ENCODE measurements at regions not wholly inside any gene's neighbourhood (a gene's known extent, or its start where the extent isn't known, plus 50 kb on each side); places are given as distances from the start of the nearest gene placed in this dataset.
"Not testable (repeated sequence)": the region's sequence is repeated elsewhere in the genome, so short reads cannot be mapped to it uniquely, and the experiment has no call there.

- no peaks in the 10 kb centered on the region for H3K4me1 Mint-ChIP-seq
These were observed 2602.5 kb downstream of the PCDH9 start for GRCh38 chr13:64627654-64628053.

GRCh38 chr13:64626105-64626504, 2604.0 kb downstream of the PCDH9 start:
- Mint-ChIP-seq H3K9me3 (peaks cover 0 to 2% of the 10 kb centered on the region in 2 donors), H3K4me1 (no peaks in the 10 kb centered on the region), H3K36me3 (no peaks in the 10 kb centered on the region), H3K27ac (no peak overlapping the region), H3K4me3 (no peak overlapping the region), H3K27me3 (no peaks in the 10 kb centered on the region)
- no peak for DNase-seq
- ATAC-seq (replicated peaks) = no peak

More at GRCh38 chr13:64627654-64628053, 2602.5 kb downstream of the PCDH9 start:
- Mint-ChIP-seq H3K27me3 (no peaks in the 10 kb centered on the region), H3K4me3 (no peak overlapping the region), H3K27ac (no peak overlapping the region), H3K9me3 (peaks cover 0 to 2% of the 10 kb centered on the region in 2 donors), H3K36me3 (no peaks in the 10 kb centered on the region)
- ATAC-seq (replicated peaks) = no peak
- DNase-seq = no peak

DNA sequence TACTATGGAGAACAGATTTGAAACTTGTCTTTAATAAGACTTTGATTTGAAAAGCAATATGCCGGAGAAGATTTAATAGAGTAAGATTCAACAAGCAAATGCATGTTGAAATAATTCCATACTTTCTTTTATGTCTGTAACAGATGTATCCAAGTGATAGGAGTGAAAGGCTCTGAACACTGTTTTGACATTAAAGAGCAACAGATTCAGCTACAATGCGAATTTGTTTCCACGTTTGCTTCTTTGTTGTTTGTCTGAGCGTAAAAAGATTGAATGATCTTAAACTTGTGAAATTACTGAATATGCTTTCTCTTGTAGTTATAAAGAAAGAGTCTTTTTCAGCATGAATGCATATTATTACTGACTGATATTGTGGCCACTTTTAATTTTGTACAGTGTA, 2612.9 kb downstream of the PCDH9 start:
- ATAC-seq (replicated peaks) (no peak), DNase-seq (no peak)
- Mint-ChIP-seq H3K27ac (no peak overlapping the region), H3K4me3 (no peak overlapping the region), H3K36me3 (no peaks in the 10 kb centered on the region), H3K4me1 (no peaks in the 10 kb centered on the region), H3K9me3 (peaks cover 2 to 4% of the 10 kb centered on the region in 2 donors), H3K27me3 (no peaks in the 10 kb centered on the region)

DNA sequence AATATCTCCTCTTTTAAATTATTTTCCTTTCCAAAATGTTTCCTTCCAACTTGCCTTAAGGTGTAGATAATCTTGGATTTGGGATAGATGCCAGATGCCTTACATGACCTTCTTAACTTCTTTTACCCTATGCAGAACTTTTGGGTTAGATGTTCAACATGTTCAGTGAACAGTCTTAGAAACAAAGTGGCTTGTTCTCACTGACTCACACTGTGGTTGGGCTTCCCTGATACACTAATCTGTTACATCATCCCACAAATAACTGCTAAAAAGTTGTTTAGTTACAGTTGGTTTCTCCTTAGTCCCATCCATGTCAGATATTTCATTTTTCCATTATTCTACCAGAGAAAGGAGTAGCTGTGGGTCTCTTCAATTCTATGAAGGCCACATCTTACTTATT, 2638.2 kb downstream of the PCDH9 start:
- Mint-ChIP-seq H3K4me1 (no peaks in the 10 kb centered on the region), H3K4me3 (no peak overlapping the region), H3K36me3 (no peaks in the 10 kb centered on the region), H3K9me3 (peaks cover 1 to 5% of the 10 kb centered on the region in 2 donors), H3K27me3 (no peaks in the 10 kb centered on the region), H3K27ac (no peak overlapping the region)
- DNase-seq (no peak), ATAC-seq (replicated peaks) (no peak)

DNA sequence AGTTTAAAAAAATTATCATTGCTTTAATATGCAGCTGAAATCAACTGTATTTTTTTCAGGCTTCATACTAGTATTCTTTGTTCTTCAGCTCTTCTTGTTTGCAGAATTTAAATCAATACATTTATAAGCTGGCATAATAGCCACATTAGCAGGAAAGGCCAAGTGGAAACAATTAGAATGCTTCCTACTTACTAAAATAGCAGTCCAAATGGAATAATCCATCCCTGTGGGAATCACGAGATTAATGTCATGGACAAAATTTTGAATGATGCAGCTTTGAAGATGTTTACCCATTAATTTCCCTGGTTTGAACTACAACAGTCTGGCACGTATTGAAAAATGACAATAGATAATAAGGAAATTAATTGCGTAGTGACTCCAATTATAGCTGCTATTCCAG, 2650.8 kb downstream of the PCDH9 start:
- DNase-seq (no peak), ATAC-seq (replicated peaks) (no peak)
- Mint-ChIP-seq H3K9me3 (peaks cover 3% of the 10 kb centered on the region in 2 donors), H3K4me3 (no peak overlapping the region), H3K36me3 (no peaks in the 10 kb centered on the region), H3K27ac (no peak overlapping the region), H3K4me1 (no peaks in the 10 kb centered on the region), H3K27me3 (no peaks in the 10 kb centered on the region)

DNA sequence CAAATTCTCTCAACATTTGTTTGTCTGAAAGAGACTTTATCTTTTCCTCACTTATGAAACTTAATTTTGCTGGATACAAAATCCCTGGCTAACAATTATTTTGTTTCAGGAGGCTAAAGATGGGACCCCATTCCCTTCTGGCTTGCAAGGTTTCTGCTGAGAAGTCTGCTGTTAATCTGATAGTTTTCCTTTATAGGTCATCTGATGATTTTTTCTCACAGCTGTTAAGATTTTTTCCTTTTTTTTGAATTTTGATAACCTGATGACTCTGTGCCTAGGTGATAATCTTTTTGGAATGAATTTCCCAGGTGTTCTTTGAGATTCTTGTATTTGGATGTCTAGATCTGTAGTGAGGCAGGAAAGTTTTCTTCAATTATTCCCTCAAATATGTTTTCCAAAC, 2661.4 kb downstream of the PCDH9 start:
- ATAC-seq (replicated peaks) (no peak), DNase-seq (no peak)
- H3K36me3 Mint-ChIP-seq = no peaks in the 10 kb centered on the region
- H3K4me3 Mint-ChIP-seq = no peak overlapping the region
- H3K27ac Mint-ChIP-seq = no peak overlapping the region
- H3K9me3 Mint-ChIP-seq = peaks cover 9 to 11% of the 10 kb centered on the region in 2 donors
- H3K27me3 Mint-ChIP-seq = no peaks in the 10 kb centered on the region
- H3K4me1 Mint-ChIP-seq = no peaks in the 10 kb centered on the region

- H3K27ac Mint-ChIP-seq; H3K27me3 Mint-ChIP-seq; H3K4me1 Mint-ChIP-seq; H3K36me3 Mint-ChIP-seq; H3K9me3 Mint-ChIP-seq; DNase-seq; H3K4me3 Mint-ChIP-seq; ATAC-seq (replicated peaks): not testable (repeated sequence)
These were observed 2672.1 kb downstream of the PCDH9 start for GRCh38 chr13:64558031-64558430.

DNA sequence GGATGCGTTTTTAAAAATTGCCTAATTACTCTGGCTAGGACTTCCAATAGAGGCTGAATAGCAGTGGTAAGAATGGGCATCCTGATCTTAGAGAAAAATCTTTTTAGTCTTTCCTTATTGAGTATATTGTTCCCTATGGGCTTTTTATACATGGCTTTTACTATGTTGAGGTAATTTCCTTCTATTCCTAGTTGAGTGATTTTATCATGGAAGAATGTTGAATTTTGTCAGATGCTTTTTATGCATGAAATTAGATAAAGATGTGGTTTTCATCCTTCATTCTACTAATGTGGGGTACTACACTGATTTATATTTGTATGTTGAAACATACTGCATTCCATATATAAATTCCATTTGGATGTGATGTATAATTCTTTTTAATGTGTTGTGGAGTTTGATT, 2673.8 kb downstream of the PCDH9 start:
- Mint-ChIP-seq H3K27ac (no peak overlapping the region), H3K27me3 (no peaks in the 10 kb centered on the region), H3K4me3 (no peak overlapping the region), H3K4me1 (no peaks in the 10 kb centered on the region), H3K36me3 (no peaks in the 10 kb centered on the region), H3K9me3 (no peaks in the 10 kb centered on the region)
- ATAC-seq (replicated peaks) (no peak), DNase-seq (no peak)

DNA sequence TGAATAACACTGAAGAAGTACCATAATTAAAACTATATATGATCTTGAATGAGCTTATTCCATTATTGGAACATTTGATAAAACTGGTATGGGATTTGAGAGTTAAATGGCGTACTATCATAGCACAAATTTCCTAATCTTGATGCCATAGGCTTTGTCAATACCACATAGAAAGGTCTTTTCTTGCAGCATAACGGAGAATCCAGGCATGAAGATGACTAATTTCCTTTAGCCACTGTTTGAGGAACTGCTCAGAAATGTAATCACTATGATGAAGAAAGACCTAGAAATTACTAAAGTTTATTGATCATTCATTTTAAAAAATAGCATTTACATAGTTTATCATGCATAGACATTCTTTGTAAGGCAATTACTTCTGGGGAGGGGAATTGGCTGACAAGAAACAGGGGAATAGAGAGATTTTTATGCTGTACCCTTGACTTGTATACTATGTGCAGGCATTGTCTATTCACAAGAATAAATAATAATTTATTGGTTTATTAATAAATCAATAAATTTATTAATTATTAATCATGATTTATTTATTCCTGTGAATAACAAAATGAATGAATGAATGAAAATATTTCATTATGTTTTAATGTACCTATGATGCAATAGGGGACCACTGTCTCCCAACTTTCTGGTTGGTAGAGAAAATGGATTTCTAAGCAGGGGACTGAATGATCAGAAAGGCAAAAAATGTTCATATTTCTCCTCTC, 2676.6 kb downstream of the PCDH9 start:
- Mint-ChIP-seq H3K27ac (no peak overlapping the region), H3K9me3 (no peaks in the 10 kb centered on the region), H3K27me3 (no peaks in the 10 kb centered on the region), H3K36me3 (no peaks in the 10 kb centered on the region), H3K4me3 (no peak overlapping the region), H3K4me1 (no peaks in the 10 kb centered on the region)
- DNase-seq = no peak
- no peak for ATAC-seq (replicated peaks)

DNA sequence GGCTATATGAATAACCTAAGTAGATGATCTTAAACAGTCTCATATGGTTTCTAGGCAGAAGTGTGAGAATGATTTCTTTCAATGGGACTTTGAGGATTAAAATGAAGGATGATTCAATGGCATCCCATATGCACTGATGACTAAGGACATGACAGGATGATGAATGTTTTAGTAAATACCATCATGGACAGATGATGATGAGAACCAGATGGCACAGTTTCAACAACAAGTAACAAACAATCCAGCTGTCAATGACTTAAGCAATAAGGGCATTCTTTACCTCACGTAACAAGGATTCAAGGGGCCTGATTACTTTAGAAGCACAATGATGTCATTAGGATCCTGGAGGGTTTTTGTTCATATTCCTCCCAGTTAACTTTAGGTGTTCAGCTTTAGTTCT, 2678.4 kb downstream of the PCDH9 start:
- Mint-ChIP-seq H3K4me3 (no peak overlapping the region), H3K27me3 (no peaks in the 10 kb centered on the region), H3K9me3 (no peaks in the 10 kb centered on the region), H3K27ac (no peak overlapping the region), H3K36me3 (no peaks in the 10 kb centered on the region), H3K4me1 (no peaks in the 10 kb centered on the region)
- DNase-seq (no peak), ATAC-seq (replicated peaks) (no peak)

- Mint-ChIP-seq H3K27ac (no peak overlapping the region), H3K9me3 (no peaks in the 10 kb centered on the region), H3K4me1 (no peaks in the 10 kb centered on the region), H3K27me3 (no peaks in the 10 kb centered on the region), H3K4me3 (no peak overlapping the region), H3K36me3 (no peaks in the 10 kb centered on the region)
- no peak for ATAC-seq (replicated peaks)
- DNase-seq = no peak
These were observed 2683.8 kb downstream of the PCDH9 start for GRCh38 chr13:64546371-64546770.

GRCh38 chr13:64540976-64541375, 2689.2 kb downstream of the PCDH9 start:
- DNase-seq = no peak
- no peak for ATAC-seq (replicated peaks)
- H3K4me3 Mint-ChIP-seq = no peak overlapping the region
- no peaks in the 10 kb centered on the region for H3K36me3 Mint-ChIP-seq
- no peaks in the 10 kb centered on the region for H3K9me3 Mint-ChIP-seq
- no peak overlapping the region for H3K27ac Mint-ChIP-seq
- H3K27me3 Mint-ChIP-seq = no peaks in the 10 kb centered on the region
- H3K4me1 Mint-ChIP-seq = no peaks in the 10 kb centered on the region

DNA sequence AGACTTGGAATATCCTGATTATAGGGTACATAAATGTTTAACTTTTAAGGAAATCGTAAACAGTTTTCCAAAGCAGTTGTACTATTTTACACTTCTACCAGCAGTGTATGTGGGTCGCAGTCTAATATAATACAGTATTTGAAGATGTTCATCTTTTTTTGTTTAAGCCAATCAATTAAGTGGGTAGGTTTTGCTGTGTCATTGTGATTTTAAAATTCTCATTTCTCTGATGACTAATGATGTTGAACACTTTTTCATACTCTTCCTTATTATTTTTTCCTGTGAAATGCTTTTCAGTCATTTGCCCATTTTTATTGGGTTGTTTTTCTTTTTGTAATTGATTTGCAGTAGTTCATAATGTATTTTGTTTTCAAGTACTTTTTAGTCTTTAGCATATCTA, 2689.7 kb downstream of the PCDH9 start:
- ATAC-seq (replicated peaks) (no peak), DNase-seq (no peak)
- Mint-ChIP-seq H3K4me1 (no peaks in the 10 kb centered on the region), H3K4me3 (no peak overlapping the region), H3K27ac (no peak overlapping the region), H3K27me3 (no peaks in the 10 kb centered on the region), H3K36me3 (no peaks in the 10 kb centered on the region), H3K9me3 (no peaks in the 10 kb centered on the region)

GRCh38 chr13:64538711-64539110, 2691.4 kb downstream of the PCDH9 start:
- no peak overlapping the region for H3K27ac Mint-ChIP-seq
- ATAC-seq (replicated peaks) (no peak), DNase-seq (no peak)
- H3K4me3 Mint-ChIP-seq = no peak overlapping the region
- H3K9me3 Mint-ChIP-seq = no peaks in the 10 kb centered on the region
- H3K4me1 Mint-ChIP-seq = no peaks in the 10 kb centered on the region
- H3K27me3 Mint-ChIP-seq = no peaks in the 10 kb centered on the region
- H3K36me3 Mint-ChIP-seq = no peaks in the 10 kb centered on the region

DNA sequence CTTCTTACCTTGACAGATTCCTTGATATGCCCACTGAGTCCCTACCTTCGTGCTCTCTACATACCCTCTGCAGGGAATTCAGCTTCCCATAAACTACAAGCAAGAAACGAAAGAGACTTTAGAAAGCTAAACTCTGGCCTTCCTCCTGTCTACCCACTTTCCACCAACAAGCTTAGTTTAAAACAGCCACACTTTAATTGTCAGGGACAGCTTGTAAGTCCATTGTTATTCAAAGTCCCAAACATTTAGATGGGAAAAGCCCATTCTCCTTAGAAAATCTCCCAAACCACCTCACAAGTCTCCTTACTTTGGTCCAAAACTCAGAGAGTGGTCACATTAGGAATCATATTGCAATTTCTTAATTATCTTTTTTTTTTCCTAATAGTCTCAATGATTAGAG, 2695.8 kb downstream of the PCDH9 start:
- DNase-seq (no peak), ATAC-seq (replicated peaks) (no peak)
- Mint-ChIP-seq H3K27me3 (no peaks in the 10 kb centered on the region), H3K4me3 (no peak overlapping the region), H3K4me1 (no peaks in the 10 kb centered on the region), H3K36me3 (no peaks in the 10 kb centered on the region), H3K27ac (no peak overlapping the region), H3K9me3 (no peaks in the 10 kb centered on the region)

- no peak for ATAC-seq (replicated peaks)
- Mint-ChIP-seq H3K27ac (no peak overlapping the region), H3K4me3 (no peak overlapping the region), H3K4me1 (no peaks in the 10 kb centered on the region), H3K9me3 (no peaks in the 10 kb centered on the region), H3K27me3 (no peaks in the 10 kb centered on the region), H3K36me3 (no peaks in the 10 kb centered on the region)
- no peak for DNase-seq
These were observed 2698.7 kb downstream of the PCDH9 start for GRCh38 chr13:64531400-64531799.
